Transverse colon (tissue), 4 donors: ENCODE measurements at regions not wholly inside any gene's neighbourhood (a gene's known extent, or its start where the extent isn't known, plus 50 kb on each side); places are given as distances from the start of the nearest gene placed in this dataset.

Experiments used
- DNase-seq: peaks from one replicate; pipeline ENCODE4 v3.0.0-alpha.2; 2019
- H3K27ac ChIP-seq, 4 donors: fragments of 200-600 bp; sonication (generic); 2 replicates each; pipeline ENCODE4 v1.5.1; 2016 to 2018; ENCODE audit warnings: inconsistent platforms in 4 of 4
- H3K27me3 ChIP-seq: fragments of 200-600 bp; sonication (generic); 2 replicates; pipeline ENCODE4 v1.5.1; 2017; ENCODE audit warnings: inconsistent platforms
- H3K36me3 ChIP-seq, 4 donors: fragments of 200-600 bp; sonication (generic); 2 replicates each; pipeline ENCODE4 v1.5.1; 2017 to 2019; ENCODE audit warnings: inconsistent platforms in 4 of 4
- H3K4me1 ChIP-seq, 4 donors: fragments of 200-600 bp; sonication (generic); 2 replicates each; pipeline ENCODE4 v1.5.1; 2017 to 2020; ENCODE audit warnings: inconsistent platforms in 4 of 4
- H3K4me3 ChIP-seq, 4 donors: fragments of 200-600 bp; sonication (generic); 1 replicate in 1 of 4; 2 replicates in 3 of 4; pipeline versions ENCODE4 v1.5.1 to v1.6.1; 2017 to 2019; ENCODE audit warnings: inconsistent platforms in 4 of 4
- H3K9me3 ChIP-seq, 2 donors: fragments of 200-600 bp; sonication (generic); 2 replicates each; pipeline ENCODE4 v1.5.1; 2017 to 2019; ENCODE audit warnings: inconsistent platforms in 2 of 2
- CTCF ChIP-seq, 5 experiments: fragments of 200-600 bp in 3 of 5; fragments of 450-650 bp in 2 of 5; sonication (generic) in 3 of 5; IDR thresholded peaks; 1 replicate in 2 of 5; 2 replicates in 3 of 5; pipeline ENCODE4 v1.5.1; 2016 to 2017; ENCODE audit warnings: antibody characterized with exemption in 5 of 5, inconsistent platforms in 3 of 5, mild to moderate bottlenecking in 2 of 5, moderate library complexity in 1 of 5
- EP300 ChIP-seq: sonication (generic); formaldehyde crosslinking; IDR thresholded peaks from one replicate; pipeline ENCODE4 v1.6.1; 2017; ENCODE audit warnings: antibody characterized with exemption, low read depth
- POLR2A ChIP-seq: fragments of 450-650 bp; IDR thresholded peaks from one replicate; pipeline ENCODE4 v1.6.1; 2016; ENCODE audit warnings: antibody characterized with exemption, mild to moderate bottlenecking, moderate library complexity
- POLR2AphosphoS5 ChIP-seq, 3 donors: sonication (generic); formaldehyde crosslinking; IDR thresholded peaks; one replicate each; pipeline ENCODE4 v1.6.1; 2016; ENCODE audit warnings: antibody characterized with exemption in 3 of 3
- WGBS, 2 donors: methylation state at CpG; one replicate each; pipeline ENCODE4 v1.1.5; 2018; ENCODE audit warnings: low coverage in 1 of 2; 5-methylcytosine and 5-hydroxymethylcytosine counted together
- in situ Hi-C, 4 donors: fragments of 200-750 bp; cut with MboI; loops; one replicate each; pipeline versions ENCODE4 v1.15.0 to v1.15.1; 2017; ENCODE audit warnings: low sequenced_read_pairs in 3 of 4, low pct_ligation_motif_present in 1 of 4, low pct_unique_long_range_greater_than_20kb in 1 of 4
- intact Hi-C: fragments of 100-400 bp; cut with DNase I; formaldehyde crosslinking; loops from one replicate; pipeline ENCODE4 v1.15.1; 2023; ENCODE audit warnings: low total_unique reads

- Histone ChIP-seq H3K4me3 (no peak overlapping the region), H3K27me3 (no peaks in the 10 kb centered on the region), H3K4me1 (peaks cover 0 to 5% (median 1%) of the 10 kb centered on the region in 4 donors), H3K36me3 (no peaks in the 10 kb centered on the region), H3K9me3 (no peaks in the 10 kb centered on the region), H3K27ac (no peak overlapping the region)
- no peak for DNase-seq
- WGBS, 2 donors = 79 to 80% methylated on average over 5 to 6 of the region's 6 CpGs
- intact Hi-C loops (no loop called here), in situ Hi-C loops (no loop called here)
- TF ChIP-seq EP300 (no peak), POLR2A (no peak), CTCF (IDR thresholded peaks at IDR 0.05) (no peak), POLR2AphosphoS5 (IDR thresholded peaks at IDR 0.05) (no peak)
Measured at GRCh38 chr7:33711231-33712019, 193.9 kb upstream of the BMPER start.

GRCh38 chr7:33712020-33712414 is 193.3 kb upstream of the BMPER start:
- TF ChIP-seq EP300 (no peak), POLR2AphosphoS5 (IDR thresholded peaks at IDR 0.05) (no peak), CTCF (IDR thresholded peaks at IDR 0.05) (no peak), POLR2A (no peak)
- in situ Hi-C loops = no loop called here
- 86 to 90% methylated on average over 4 of the region's 4 CpGs for WGBS, 2 donors

GRCh38 chr7:33714208-33714607 is 191.1 kb upstream of the BMPER start:
- 97 to 100% methylated on average over 1 to 5 of the region's 5 CpGs for WGBS, 2 donors
- in situ Hi-C loops = no loop called here
- DNase-seq = no peak
- intact Hi-C loops = no loop called here
- no peaks in the 10 kb centered on the region for H3K9me3 ChIP-seq
- no peak overlapping the region for H3K4me3 ChIP-seq
- no peaks in the 10 kb centered on the region for H3K27me3 ChIP-seq
- H3K4me1 ChIP-seq = no peaks in the 10 kb centered on the region
- H3K27ac ChIP-seq = no peak overlapping the region
- TF ChIP-seq EP300 (no peak), CTCF (IDR thresholded peaks at IDR 0.05) (no peak), POLR2AphosphoS5 (IDR thresholded peaks at IDR 0.05) (no peak), POLR2A (no peak)
- no peaks in the 10 kb centered on the region for H3K36me3 ChIP-seq

More at GRCh38 chr7:33712020-33712414, 193.3 kb upstream of the BMPER start:
- Histone ChIP-seq H3K4me1 (no peaks in the 10 kb centered on the region), H3K9me3 (no peaks in the 10 kb centered on the region), H3K36me3 (no peaks in the 10 kb centered on the region), H3K27ac (no peak overlapping the region), H3K4me3 (no peak overlapping the region), H3K27me3 (no peaks in the 10 kb centered on the region)
- DNase-seq = no peak
- intact Hi-C loops = no loop called here

GRCh38 chr7:33716581-33717477 is 188.5 kb upstream of the BMPER start:
- H3K27ac ChIP-seq = no peak overlapping the region

More at GRCh38 chr7:33716581-33717477, 188.5 kb upstream of the BMPER start:
- no peaks in the 10 kb centered on the region for H3K36me3 ChIP-seq
- intact Hi-C loops (no loop called here), in situ Hi-C loops (no loop called here)
- no peak overlapping the region for H3K4me3 ChIP-seq
- H3K27me3 ChIP-seq = no peaks in the 10 kb centered on the region
- TF ChIP-seq CTCF (IDR thresholded peaks at IDR 0.05) = peak; percentile 58 to 72 (median 62)
- no peak for TF ChIP-seq EP300
- 55 to 64% methylated on average over 2 of the region's 2 CpGs for WGBS, 2 donors
- H3K9me3 ChIP-seq = no peaks in the 10 kb centered on the region
- DNase-seq = no peak
- H3K4me1 ChIP-seq = no peaks in the 10 kb centered on the region
